ENCODE measurements at regions not wholly inside any gene's neighbourhood (a gene's known extent, or its start where the extent isn't known, plus 50 kb on each side); places are given as distances from the start of the nearest gene placed in this dataset.

GRCh38 chr2:167626961-167627360 lies 620.4 kb downstream of the STK39 start:
- no peak overlapping the region for H2BK12ac ChIP-seq (ENCODE audit: low read depth, low read length)
- CTCF ChIA-PET (ENCODE audit: partially characterized antibody): no interaction called here
- no peak overlapping the region for H2BK120ac ChIP-seq (replicated peaks; ENCODE audit: low read depth, low read length)
- H3K79me1 ChIP-seq (ENCODE audit: low read depth, low read length): no peaks in the 10 kb centered on the region
- DNase-seq (ENCODE audit: low read depth in 1 of 2, low spot score in 2 of 2) (no peak), FAIRE-seq (no peak)
- no peak overlapping the region for H3K4me3 ChIP-seq (ENCODE audit: extremely low read depth in 1 of 4, insufficient read depth in 2 of 4, low read depth in 3 of 4, low read length in 4 of 4)
- no peak overlapping the region for H4K91ac ChIP-seq (replicated peaks; ENCODE audit: insufficient read length, low read length)
- H2AFZ ChIP-seq (ENCODE audit: low read length): no peak overlapping the region
- no peak overlapping the region for H2BK15ac ChIP-seq (ENCODE audit: low read length)
- peaks cover 0 to 2% (median 0%) of the 10 kb centered on the region in 4 experiments; a peak in 1 of 8 replicates for H3K36me3 ChIP-seq (ENCODE audit: control insufficient read depth in 2 of 4, insufficient read depth in 4 of 4, low read length in 3 of 4)
- H4K5ac ChIP-seq (ENCODE audit: insufficient read length, low read depth, low read length): no peak overlapping the region
- H3K27ac ChIP-seq (ENCODE audit: low read depth, low read length): no peak overlapping the region
- POLR2A ChIA-PET (ENCODE audit: partially characterized antibody): interaction anchor here (0.6 kb wide), 1 partner anchor 11 kb away, joined by 3 read pairs; no protein-coding TSS in a partner anchor
- H3K23ac ChIP-seq (ENCODE audit: insufficient read length): no peak overlapping the region
- H3K4ac ChIP-seq (replicated peaks; ENCODE audit: insufficient read length, low read depth, low read length): no peak overlapping the region
- H3K9ac ChIP-seq (replicated peaks in 1 of 4; ENCODE audit: extremely low read depth in 1 of 4, low read depth in 3 of 4, low read length in 3 of 4): no peak overlapping the region
- no peaks in the 10 kb centered on the region for H3K27me3 ChIP-seq (replicated peaks in 1 of 4; ENCODE audit: control insufficient read depth in 3 of 4, extremely low read depth in 1 of 4, insufficient read depth in 3 of 4, low read length in 3 of 4)
- H3K23me2 ChIP-seq (ENCODE audit: low read depth, low read length): no peaks in the 10 kb centered on the region
- H2AK5ac ChIP-seq (ENCODE audit: low read depth, low read length): no peak overlapping the region
- no peak overlapping the region for H3K56ac ChIP-seq (replicated peaks; ENCODE audit: insufficient read length, low read depth, low read length)
- no peaks in the 10 kb centered on the region for H4K20me1 ChIP-seq (replicated peaks in 1 of 2; ENCODE audit: control insufficient read depth in 1 of 2, insufficient read depth in 2 of 2, low read length in 2 of 2)
- H3K18ac ChIP-seq (ENCODE audit: extremely low read depth, low read length): no peak overlapping the region
- H3K4me2 ChIP-seq (ENCODE audit: insufficient read depth in 1 of 2, low read depth in 2 of 2, low read length in 2 of 2): no peak overlapping the region
- H3K4me1 ChIP-seq (replicated peaks in 1 of 4; ENCODE audit: control insufficient read depth in 3 of 4, insufficient read depth in 4 of 4, low read length in 3 of 4): no peaks in the 10 kb centered on the region
- TF ChIP-seq GABPA (IDR thresholded peaks at IDR 0.05; ENCODE audit: borderline replicate concordance, insufficient read depth, low read length): no peak
- no peak for TF ChIP-seq SAP30 (IDR thresholded peaks at IDR 0.05; ENCODE audit: insufficient read depth, insufficient replicate concordance, low read length)
- no peak for TF ChIP-seq KDM5A (IDR thresholded peaks at IDR 0.05; ENCODE audit: low read length)
- no peak for TF ChIP-seq CHD2 (IDR thresholded peaks at IDR 0.05; ENCODE audit: low read length)
- no peak for TF ChIP-seq TCF12 (IDR thresholded peaks at IDR 0.05; ENCODE audit: low read depth, low read length)
- no peak overlapping the region for H2BK20ac ChIP-seq (ENCODE audit: low read length)
- H2BK5ac ChIP-seq (ENCODE audit: low read depth, low read length): no peak overlapping the region
- H3K79me2 ChIP-seq (ENCODE audit: control insufficient read depth in 1 of 2, insufficient read depth in 2 of 2, low read length in 2 of 2): peaks cover 0 to 4% of the 10 kb centered on the region in 2 experiments; a peak in 2 of 4 replicates
- no peaks in the 10 kb centered on the region; a peak in 1 of 4 replicates for H3K9me3 ChIP-seq (ENCODE audit: insufficient read depth in 2 of 2, low read depth in 1 of 2, low read length in 1 of 2)
- no peak overlapping the region for H4K8ac ChIP-seq (ENCODE audit: extremely low read depth, insufficient read depth, low read length)
- no peak overlapping the region for H3K14ac ChIP-seq (ENCODE audit: insufficient read length)
